Astrocyte of the cerebellum (primary cell): ENCODE measurements at regions not wholly inside any gene's neighbourhood (a gene's known extent, or its start where the extent isn't known, plus 50 kb on each side); places are given as distances from the start of the nearest gene placed in this dataset.
A peak's percentile ranks its signal among the peaks of the same experiment; 100 is the strongest.
"Not testable (repeated sequence)": the region's sequence is repeated elsewhere in the genome, so short reads cannot be mapped to it uniquely, and the experiment has no call there.

Source experiments
- DNase-seq: peaks from one replicate; pipeline ENCODE4 v3.0.0-alpha.2; 2011; ENCODE audit warnings: low read depth
- H3K4me3 ChIP-seq: 2 replicates; pipeline ENCODE4 v1.5.1; 2011; ENCODE audit warnings: mild to moderate bottlenecking, low read depth, low read length, moderate library complexity
- CTCF ChIP-seq: IDR thresholded peaks from 2 replicates; pipeline ENCODE4 v1.5.1; 2012; ENCODE audit warnings: low read length, low read depth, moderate library complexity, mild to moderate bottlenecking; ENCODE audit errors: missing control alignments
- in situ Hi-C: cut with HindIII; loops from 2 replicates; pipeline ENCODE4 v1.10.0; 2017; ENCODE audit warnings: low sequenced_read_pairs

GRCh38 chr17:77284023-77284617 lies 143.4 kb downstream of the SEC14L1 start:
- no peak overlapping the region for H3K4me3 ChIP-seq
- no peak for TF ChIP-seq CTCF
- in situ Hi-C loops: no loop called here
- DNase-seq: no peak

- DNase-seq: no peak
- H3K4me3 ChIP-seq: no peak overlapping the region
- in situ Hi-C loops: no loop called here
- no peak for TF ChIP-seq CTCF
Observed at GRCh38 chr17:77285594-77286390, 145.0 kb downstream of the SEC14L1 start.

- TF ChIP-seq CTCF: no peak
- no peak for DNase-seq
- in situ Hi-C loops: no loop called here
- no peak overlapping the region for H3K4me3 ChIP-seq
Observed at GRCh38 chr17:77286391-77286640, 145.5 kb downstream of the SEC14L1 start.

GRCh38 chr17:77286641-77287431 lies 146.1 kb downstream of the SEC14L1 start:
- no peak for TF ChIP-seq CTCF
- no peak overlapping the region for H3K4me3 ChIP-seq
- no peak for DNase-seq
- in situ Hi-C loops: no loop called here

- peak; percentile 70 for DNase-seq
- TF ChIP-seq CTCF: no peak
- in situ Hi-C loops: no loop called here
- H3K4me3 ChIP-seq: no peak overlapping the region
Observed at GRCh38 chr17:77287432-77288068, 146.8 kb downstream of the SEC14L1 start.

- DNase-seq: no peak
- no peak overlapping the region for H3K4me3 ChIP-seq
- TF ChIP-seq CTCF: no peak
- in situ Hi-C loops: no loop called here
Observed at GRCh38 chr17:77288115-77288619, 147.4 kb downstream of the SEC14L1 start.

GRCh38 chr17:77290759-77291558 lies 150.2 kb downstream of the SEC14L1 start:
- H3K4me3 ChIP-seq, DNase-seq, in situ Hi-C loops: not testable (repeated sequence)
